M059J (cell line): ENCODE measurements at regions not wholly inside any gene's neighbourhood (a gene's known extent, or its start where the extent isn't known, plus 50 kb on each side); places are given as distances from the start of the nearest gene placed in this dataset.
A peak's percentile ranks its signal among the peaks of the same experiment; 100 is the strongest.

ENCODE experiments used
- DNase-seq: peaks from one replicate; pipeline ENCODE4 v3.0.0-alpha.2; 2012; ENCODE audit warnings: low read depth

DNA sequence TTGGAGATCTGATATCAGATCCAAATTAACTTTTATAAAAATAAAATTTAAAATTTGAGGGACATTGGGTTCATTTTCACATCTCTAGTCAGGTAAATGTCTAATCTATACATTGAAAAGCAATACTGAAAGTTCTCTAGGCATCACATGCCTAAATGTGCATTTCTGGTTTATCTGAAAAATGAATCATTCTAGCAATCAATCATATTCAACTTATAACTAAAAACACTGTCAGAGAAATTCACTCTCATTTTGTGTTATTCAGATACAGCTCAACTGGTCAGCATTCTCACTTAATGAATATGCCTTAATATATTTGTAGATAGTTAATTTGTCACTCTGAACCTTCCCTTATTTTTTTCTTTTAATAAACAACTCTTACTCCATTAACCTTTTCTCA lies 243.2 kb downstream of the CASP12 start:
- DNase-seq, result no peak

DNA sequence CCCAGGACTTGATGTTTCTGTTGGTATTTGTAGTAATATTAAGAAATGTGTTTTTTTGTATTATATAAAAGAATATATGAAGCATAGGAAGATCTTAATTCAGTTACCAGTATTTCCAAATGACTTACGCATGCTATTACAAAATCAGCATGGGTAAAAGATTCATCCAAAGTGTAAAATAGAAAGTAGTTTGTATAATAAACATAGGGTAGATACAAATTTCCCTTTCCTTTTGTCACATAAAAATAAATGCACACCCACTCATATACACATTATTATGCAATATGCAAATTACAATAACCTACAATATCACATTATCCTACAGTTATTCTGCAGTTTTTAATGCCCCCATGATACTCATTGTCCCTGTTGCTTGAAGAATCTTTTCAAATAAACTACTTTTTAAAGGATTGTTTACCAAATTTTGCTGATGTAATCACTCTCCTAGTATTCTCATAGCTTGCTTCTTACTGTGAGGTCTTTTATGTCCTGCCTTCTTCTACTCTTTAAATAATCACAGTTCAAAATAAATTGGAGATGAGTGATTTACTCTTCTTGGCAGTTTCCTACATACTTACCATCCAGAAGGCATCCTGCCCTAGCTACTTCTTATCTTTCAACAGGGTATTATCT lies 244.0 kb downstream of the CASP12 start:
- no peak for DNase-seq

- peak; percentile 82 for DNase-seq
These were observed 244.9 kb downstream of the CASP12 start for GRCh38 chr11:104653407-104653806.

DNA sequence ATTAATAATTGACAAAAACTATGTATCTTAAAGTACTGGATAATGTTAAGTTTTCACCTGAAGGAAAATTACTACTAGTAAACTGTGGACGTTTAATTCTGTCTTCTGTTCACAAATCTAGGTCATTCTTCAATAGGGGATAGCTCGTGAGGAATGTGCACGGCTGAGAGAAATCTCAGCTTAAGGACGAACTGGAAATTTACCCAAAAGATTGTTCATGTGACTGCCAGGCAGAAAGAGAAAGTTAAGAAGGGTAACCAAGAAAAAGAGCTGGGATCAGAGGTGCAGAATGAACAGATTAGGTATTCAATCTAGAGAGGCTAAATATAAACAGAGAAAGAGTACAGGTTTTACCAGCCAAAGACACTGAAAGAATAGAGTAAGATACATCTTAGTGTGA lies 245.3 kb downstream of the CASP12 start:
- DNase-seq, result peak; percentile 25

DNA sequence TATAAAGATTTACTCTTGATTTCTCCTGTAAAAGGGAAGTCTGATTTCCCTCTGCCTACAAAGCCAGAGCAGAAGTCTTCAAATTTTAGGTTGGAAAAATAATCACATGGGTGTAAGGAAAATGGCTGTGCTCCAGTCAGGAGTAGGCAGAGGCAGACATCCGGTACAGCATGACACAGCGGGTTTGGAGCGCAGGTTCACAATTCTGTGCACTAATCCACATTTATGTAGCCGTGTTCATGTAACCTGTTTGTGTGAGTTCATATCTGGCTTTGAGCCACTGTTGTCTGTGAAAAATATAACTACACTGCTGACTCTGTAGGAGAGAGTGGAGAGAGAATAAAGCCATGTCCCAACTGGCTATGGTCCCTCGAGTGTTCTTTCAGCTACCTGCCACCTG lies 248.0 kb downstream of the CASP12 start:
- no peak for DNase-seq

DNA sequence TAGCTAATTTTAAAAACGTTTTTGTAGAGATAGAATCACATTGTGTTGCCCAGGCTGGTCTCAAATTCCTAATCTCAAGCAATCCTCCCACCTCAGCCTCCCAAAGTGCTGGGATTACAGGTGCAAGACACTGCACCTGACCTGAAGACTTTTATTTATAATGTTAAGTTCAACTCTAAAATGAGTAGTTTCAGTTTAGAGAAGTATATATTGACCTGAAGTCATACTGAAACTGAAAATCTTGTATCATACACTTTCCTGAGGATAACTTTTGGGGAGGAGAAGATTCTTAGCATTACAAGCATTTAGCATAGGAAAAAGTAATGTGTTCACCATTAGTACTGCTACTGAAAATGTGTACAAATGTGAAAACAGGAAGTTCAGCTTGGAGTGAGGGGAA lies 249.3 kb downstream of the CASP12 start:
- DNase-seq, result no peak

DNA sequence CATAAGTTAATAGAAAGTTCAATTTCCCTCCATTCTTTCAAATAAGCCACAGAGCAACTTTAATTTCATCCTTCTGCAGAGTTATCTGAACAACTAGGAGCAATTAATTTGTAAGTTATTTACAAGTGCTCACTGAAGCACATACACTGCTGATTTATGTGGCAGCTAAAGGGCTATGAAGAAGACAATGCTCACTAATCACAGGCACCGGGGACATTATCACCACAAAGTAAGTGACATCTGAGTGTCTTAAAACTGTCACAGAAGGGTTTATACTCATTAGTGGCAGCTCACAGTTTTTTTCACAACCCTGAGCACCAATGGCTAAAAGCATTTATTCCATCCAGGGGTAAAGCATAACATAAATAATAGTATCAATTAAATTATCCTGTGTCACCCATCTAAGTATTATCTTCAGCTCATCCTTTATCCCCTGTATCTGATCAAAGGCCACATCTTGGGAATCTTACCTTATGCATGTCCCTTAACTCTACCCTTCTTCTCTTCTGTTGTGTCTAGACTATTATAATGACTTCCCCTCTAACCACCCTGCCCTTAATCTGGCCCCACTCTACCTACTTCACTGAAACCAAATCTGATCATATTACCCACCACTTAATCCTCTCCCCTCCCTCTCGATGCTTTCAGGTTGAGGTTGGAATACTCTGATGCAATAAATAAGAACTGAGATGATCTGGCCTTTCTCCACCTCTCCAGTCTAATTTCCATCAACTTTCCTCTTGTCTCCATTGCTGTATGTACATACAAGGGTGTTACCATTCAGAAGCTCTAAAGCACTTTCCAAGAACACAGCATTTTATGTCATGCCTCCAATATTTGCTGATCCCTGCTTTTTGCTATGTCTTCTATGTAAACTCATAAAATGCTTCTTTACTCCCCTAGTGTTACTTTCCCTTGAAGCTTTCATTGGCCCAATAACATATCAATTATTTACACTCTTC lies 252.7 kb downstream of the CASP12 start:
- DNase-seq, result no peak

DNA sequence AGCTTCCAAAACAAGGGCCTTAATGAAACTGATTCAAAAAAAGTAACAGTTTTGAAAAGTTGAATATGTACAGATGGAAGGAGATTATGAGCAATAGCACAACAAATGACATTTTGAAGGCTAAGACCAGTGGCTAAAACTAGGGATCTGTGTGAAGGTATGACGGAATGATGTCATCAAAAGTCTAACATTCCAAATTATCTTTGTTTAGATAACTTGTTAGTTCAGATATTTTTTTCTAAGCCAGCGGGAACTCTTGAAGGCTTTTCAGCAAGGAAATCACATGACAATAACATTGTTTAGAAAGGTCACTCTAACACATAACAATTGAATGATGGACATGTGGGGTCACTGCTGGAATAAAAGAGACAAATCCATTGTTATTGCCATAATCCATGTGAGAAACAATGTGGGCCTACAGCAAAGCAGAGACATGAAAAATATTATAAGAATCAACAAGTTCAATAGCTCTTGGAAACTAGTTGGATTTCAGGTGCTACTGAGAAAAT lies 260.5 kb downstream of the CASP12 start:
- no peak for DNase-seq

DNA sequence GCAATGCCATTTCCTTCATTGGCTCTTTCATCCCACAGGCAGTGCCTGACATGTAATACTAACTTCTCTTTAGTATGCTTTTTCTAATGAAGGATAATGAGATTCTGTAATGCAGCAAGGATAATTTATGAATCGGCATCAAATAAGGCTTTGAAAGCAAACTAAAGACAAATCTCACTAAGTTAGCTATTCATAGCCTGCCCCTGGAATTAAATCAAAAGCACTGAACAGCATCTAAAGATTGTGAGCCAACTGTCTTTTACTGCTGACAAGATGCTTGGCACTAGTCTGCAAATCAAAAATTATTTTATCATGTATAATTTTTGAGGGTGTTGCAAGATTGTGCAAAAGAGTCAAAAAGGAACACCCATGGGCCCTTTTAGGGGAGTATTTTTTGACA lies 265.0 kb downstream of the CASP12 start:
- no peak for DNase-seq

GRCh38 chr11:104630352-104630751 lies 267.9 kb downstream of the CASP12 start:
- no peak for DNase-seq

DNA sequence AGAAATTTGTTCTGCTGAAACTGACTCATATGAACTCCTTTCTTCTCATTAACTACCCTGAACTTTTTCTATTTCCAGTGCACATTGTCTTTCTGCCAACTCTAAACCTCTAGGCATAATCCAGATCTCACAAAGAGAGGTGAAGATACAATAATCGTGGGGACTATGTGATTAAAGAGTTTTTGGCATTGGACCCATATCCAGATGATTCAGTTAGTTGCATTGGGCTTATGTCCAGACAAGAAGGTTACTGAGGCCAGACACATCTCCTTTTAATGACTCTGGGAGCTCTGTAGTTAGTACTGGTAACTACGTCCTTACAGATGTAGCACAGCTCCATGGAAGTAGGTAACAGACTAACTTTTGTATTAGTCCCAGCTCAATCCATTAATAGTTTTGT lies 273.0 kb downstream of the CASP12 start:
- DNase-seq, result peak; percentile 89

DNA sequence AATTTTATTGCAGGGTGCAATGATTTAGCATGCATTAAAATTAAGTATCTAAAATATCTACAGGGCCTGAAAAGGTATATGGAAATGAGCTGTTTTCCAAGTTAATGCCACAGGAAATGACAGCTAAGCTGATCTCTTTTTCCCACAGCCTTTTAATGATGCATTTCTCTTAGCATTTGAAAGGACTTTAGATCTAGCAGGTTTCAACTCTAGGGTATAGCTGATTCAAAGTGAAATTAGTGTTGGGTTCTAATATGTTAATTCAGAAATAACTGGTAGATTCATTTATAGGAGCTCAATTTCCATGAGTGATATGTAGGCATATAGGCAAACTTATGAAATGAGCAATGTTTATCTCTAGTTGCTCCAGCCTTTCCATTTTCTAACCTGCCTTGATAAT lies 274.2 kb downstream of the CASP12 start:
- no peak for DNase-seq

DNA sequence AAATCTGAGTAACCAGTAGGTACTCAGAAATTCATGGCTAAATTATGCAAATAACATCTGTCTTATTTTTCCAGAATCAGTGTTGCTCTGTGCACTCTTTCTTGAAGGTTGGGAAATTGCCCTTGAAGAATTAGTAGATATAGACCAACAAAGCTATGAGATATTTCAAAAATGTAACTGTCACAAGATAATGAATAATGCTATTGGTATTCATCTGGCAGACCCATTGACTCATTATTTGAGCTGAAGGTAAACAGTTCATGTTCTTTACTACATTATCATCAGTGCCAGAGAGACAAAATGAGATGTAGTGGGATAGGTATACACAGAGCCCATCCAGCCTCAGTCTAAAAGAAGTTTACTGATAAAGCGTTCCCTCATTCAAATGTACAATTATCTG lies 274.7 kb downstream of the CASP12 start:
- peak; percentile 81 for DNase-seq

DNA sequence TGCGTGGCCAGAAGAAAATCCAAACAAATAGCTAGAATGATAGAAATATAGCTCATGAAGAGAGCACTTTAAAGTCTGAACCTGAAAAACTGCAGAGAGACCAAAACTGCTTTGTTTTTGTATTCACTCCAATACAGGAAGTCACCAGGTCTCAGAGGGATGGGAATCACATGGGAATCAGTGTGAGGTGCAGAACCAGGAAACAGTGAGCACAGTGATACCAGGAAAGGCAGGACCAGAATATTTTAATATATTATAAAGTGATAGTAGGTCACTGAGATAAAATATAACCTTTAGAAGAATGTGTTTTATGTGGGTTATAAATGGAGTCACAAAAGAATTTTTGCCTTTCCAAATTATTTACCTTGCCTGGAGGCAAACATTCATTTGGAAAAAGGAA lies 277.3 kb downstream of the CASP12 start:
- DNase-seq, result peak; percentile 61

DNA sequence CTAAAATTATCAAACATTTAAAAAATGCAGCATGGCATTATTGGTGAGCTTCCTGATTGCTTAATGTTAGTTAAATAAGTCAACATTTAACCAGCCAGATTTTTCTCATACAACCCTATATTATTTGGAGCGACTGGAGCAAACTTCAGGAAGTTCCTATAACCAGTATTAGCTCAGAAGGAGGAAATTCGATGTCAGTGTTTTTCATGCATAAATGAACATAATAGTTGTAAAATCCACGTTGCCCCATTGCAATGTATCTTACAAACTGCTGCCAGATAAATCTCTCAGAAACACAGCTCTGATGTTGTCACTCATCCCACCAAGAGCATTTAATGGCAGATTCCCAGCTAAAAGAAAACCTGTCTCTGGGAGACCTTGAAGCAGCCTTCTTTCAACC lies 278.5 kb downstream of the CASP12 start:
- no peak for DNase-seq

- no peak for DNase-seq
These were observed 279.3 kb downstream of the CASP12 start for GRCh38 chr11:104618954-104619353.

- no peak for DNase-seq
These were observed 283.3 kb downstream of the CASP12 start for GRCh38 chr11:104614961-104615360.

- DNase-seq, result no peak
These were observed 284.1 kb downstream of the CASP12 start for GRCh38 chr11:104614117-104614680.

GRCh38 chr11:104610635-104611034 lies 287.6 kb downstream of the CASP12 start:
- no peak for DNase-seq

- DNase-seq, result peak; percentile 65
These were observed 288.8 kb downstream of the CASP12 start for GRCh38 chr11:104609311-104610085.

DNA sequence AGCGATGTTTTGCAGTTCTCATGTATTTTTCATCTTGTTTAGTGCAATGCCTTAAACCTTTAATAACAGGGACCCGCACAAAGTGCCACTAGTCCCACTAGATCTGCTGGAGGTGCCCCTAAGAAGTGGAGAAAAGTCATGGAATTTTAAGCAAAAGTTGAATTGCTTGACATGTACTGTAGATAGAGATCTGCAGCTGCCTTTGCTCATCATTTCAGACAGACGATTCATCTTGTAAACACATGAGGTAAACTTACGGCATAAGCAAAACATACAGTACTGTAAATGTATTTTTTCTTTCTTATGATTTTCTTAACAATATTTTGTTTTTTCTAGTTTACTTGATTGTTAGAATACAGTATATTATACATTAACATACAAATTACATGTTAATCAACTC lies 295.6 kb downstream of the CASP12 start:
- DNase-seq, result no peak
